ENCODE measurements at regions not wholly inside any gene's neighbourhood (a gene's known extent, or its start where the extent isn't known, plus 50 kb on each side); places are given as distances from the start of the nearest gene placed in this dataset.

DNA sequence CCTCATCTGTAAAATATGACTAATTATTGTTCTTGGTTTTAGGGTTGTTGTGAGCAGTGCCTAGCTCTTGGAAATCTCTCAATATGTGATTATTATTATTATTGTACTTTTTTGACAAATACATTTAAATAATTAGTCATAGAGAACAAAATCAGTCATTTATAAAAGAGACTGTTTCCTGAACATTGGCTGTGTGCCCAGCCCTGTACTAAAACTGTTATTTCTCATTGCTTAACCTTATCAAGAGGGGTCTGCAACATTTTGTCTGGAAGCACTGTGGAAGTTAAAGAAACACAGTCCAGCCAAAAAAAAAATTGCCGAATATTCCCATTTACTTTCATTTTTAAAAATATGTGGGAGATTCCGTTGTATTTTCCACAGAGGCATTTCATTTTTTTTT lies 989.2 kb upstream of the SLIT2 start:
- Histone ChIP-seq H3K79me2 (ENCODE audit: insufficient read depth, low read length) (no peaks in the 10 kb centered on the region), H2AFZ (ENCODE audit: low read length) (no peak overlapping the region), H3K9me2 (replicated peaks; ENCODE audit: low read depth, low read length) (no peaks in the 10 kb centered on the region), H3K9ac (ENCODE audit: low read depth, low read length, poor library complexity, severe bottlenecking) (no peak overlapping the region), H4K20me1 (ENCODE audit: insufficient read depth, low read length, poor library complexity, severe bottlenecking) (no peaks in the 10 kb centered on the region), H3K9me3 (ENCODE audit: insufficient read depth, low read depth, low read length) (no peaks in the 10 kb centered on the region), H3K4me3 (ENCODE audit: low read length, poor library complexity, severe bottlenecking) (no peak overlapping the region), H3K27me3 (ENCODE audit: insufficient read depth, low read length, poor library complexity, severe bottlenecking) (no peaks in the 10 kb centered on the region), H3F3A (ENCODE audit: low read depth) (no peaks in the 10 kb centered on the region), H3K4me1 (ENCODE audit: insufficient read depth, low read length, poor library complexity, severe bottlenecking) (no peaks in the 10 kb centered on the region), H3K36me3 (ENCODE audit: insufficient read depth, low read length) (no peaks in the 10 kb centered on the region), H3K4me2 (ENCODE audit: low read depth, low read length, poor library complexity, severe bottlenecking) (no peak overlapping the region)
- TF ChIP-seq, protein P1, sequence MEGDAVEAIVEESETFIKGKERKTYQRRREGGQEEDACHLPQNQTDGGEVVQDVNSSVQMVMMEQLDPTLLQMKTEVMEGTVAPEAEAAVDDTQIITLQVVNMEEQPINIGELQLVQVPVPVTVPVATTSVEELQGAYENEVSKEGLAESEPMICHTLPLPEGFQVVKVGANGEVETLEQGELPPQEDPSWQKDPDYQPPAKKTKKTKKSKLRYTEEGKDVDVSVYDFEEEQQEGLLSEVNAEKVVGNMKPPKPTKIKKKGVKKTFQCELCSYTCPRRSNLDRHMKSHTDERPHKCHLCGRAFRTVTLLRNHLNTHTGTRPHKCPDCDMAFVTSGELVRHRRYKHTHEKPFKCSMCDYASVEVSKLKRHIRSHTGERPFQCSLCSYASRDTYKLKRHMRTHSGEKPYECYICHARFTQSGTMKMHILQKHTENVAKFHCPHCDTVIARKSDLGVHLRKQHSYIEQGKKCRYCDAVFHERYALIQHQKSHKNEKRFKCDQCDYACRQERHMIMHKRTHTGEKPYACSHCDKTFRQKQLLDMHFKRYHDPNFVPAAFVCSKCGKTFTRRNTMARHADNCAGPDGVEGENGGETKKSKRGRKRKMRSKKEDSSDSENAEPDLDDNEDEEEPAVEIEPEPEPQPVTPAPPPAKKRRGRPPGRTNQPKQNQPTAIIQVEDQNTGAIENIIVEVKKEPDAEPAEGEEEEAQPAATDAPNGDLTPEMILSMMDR (conservative IDR thresholded peaks at IDR 0.05; ENCODE audit: low read length) = no peak
- TF ChIP-seq EZH2phosphoT487 (IDR thresholded peaks at IDR 0.05; ENCODE audit: borderline replicate concordance) = no peak

DNA sequence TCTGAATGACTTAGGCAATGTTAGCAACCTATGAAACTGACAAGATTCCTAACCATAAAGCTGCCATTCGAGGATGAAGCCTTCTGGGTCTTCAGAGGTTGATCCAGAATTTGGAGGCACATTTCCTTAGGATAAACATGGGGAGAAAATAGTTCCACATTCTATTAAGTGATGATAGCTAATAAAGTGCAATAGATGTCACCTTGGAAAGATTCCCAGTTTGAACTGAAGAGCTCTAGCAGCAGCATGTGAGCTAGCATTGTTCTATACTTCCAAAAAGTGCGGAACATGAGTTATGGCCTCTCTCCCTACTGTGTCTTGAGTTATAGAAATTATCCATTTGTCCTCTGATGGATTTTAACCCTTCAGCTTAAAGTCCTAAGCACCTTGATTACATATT lies 991.4 kb upstream of the SLIT2 start:
- H3K9me3 ChIP-seq (ENCODE audit: insufficient read depth, low read depth, low read length) = no peaks in the 10 kb centered on the region
- H3K4me1 ChIP-seq (ENCODE audit: insufficient read depth, low read length, poor library complexity, severe bottlenecking) = no peaks in the 10 kb centered on the region
- H3K79me2 ChIP-seq (ENCODE audit: insufficient read depth, low read length) = no peaks in the 10 kb centered on the region
- H3K4me3 ChIP-seq (ENCODE audit: low read length, poor library complexity, severe bottlenecking) = no peak overlapping the region
- H3K9ac ChIP-seq (ENCODE audit: low read depth, low read length, poor library complexity, severe bottlenecking) = no peak overlapping the region
- no peaks in the 10 kb centered on the region for H3K36me3 ChIP-seq (ENCODE audit: insufficient read depth, low read length)
- H3K4me2 ChIP-seq (ENCODE audit: low read depth, low read length, poor library complexity, severe bottlenecking) = no peak overlapping the region
- TF ChIP-seq EZH2phosphoT487 (IDR thresholded peaks at IDR 0.05; ENCODE audit: borderline replicate concordance) = no peak
- TF ChIP-seq, protein P1 (conservative IDR thresholded peaks at IDR 0.05; ENCODE audit: low read length) = no peak
- H4K20me1 ChIP-seq (ENCODE audit: insufficient read depth, low read length, poor library complexity, severe bottlenecking) = no peaks in the 10 kb centered on the region
- no peak overlapping the region for H2AFZ ChIP-seq (ENCODE audit: low read length)
- no peaks in the 10 kb centered on the region for H3K27me3 ChIP-seq (ENCODE audit: insufficient read depth, low read length, poor library complexity, severe bottlenecking)
- no peaks in the 10 kb centered on the region for H3K9me2 ChIP-seq (replicated peaks; ENCODE audit: low read depth, low read length)
- H3F3A ChIP-seq (ENCODE audit: low read depth) = no peaks in the 10 kb centered on the region

DNA sequence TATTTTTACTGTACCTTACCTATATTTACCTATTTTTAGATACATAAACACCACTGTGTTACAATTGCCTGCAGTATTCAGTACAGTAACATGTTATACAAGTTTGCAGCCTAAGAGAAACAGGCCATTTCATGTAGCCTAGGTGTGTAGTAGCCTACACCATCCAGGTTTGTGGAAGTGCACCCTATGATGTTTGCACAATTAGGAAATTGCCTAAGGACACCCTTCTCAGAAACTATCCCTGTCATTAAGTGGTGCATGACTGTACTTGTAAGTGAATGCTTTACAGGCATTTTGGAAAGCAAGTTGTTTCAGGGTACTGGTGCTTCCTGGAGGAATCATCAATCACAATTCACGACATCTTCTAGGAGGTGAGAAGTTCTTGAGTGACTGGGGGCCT lies 991.8 kb upstream of the SLIT2 start:
- Histone ChIP-seq H3K9me2 (replicated peaks; ENCODE audit: low read depth, low read length) (no peaks in the 10 kb centered on the region), H3K4me1 (ENCODE audit: insufficient read depth, low read length, poor library complexity, severe bottlenecking) (no peaks in the 10 kb centered on the region), H3K36me3 (ENCODE audit: insufficient read depth, low read length) (no peaks in the 10 kb centered on the region), H4K20me1 (ENCODE audit: insufficient read depth, low read length, poor library complexity, severe bottlenecking) (no peaks in the 10 kb centered on the region), H3K9me3 (ENCODE audit: insufficient read depth, low read depth, low read length) (no peaks in the 10 kb centered on the region), H2AFZ (ENCODE audit: low read length) (no peak overlapping the region), H3K4me2 (ENCODE audit: low read depth, low read length, poor library complexity, severe bottlenecking) (no peak overlapping the region), H3K79me2 (ENCODE audit: insufficient read depth, low read length) (no peaks in the 10 kb centered on the region), H3K27me3 (ENCODE audit: insufficient read depth, low read length, poor library complexity, severe bottlenecking) (no peaks in the 10 kb centered on the region), H3F3A (ENCODE audit: low read depth) (no peaks in the 10 kb centered on the region), H3K4me3 (ENCODE audit: low read length, poor library complexity, severe bottlenecking) (no peak overlapping the region), H3K9ac (ENCODE audit: low read depth, low read length, poor library complexity, severe bottlenecking) (no peak overlapping the region)
- TF ChIP-seq EZH2phosphoT487 (IDR thresholded peaks at IDR 0.05; ENCODE audit: borderline replicate concordance) = no peak
- TF ChIP-seq, protein P1 (conservative IDR thresholded peaks at IDR 0.05; ENCODE audit: low read length) = no peak

Measured in Loucy (cell line).